ENCODE measurements at regions not wholly inside any gene's neighbourhood (a gene's known extent, or its start where the extent isn't known, plus 50 kb on each side); places are given as distances from the start of the nearest gene placed in this dataset.
"Not testable (repeated sequence)": the region's sequence is repeated elsewhere in the genome, so short reads cannot be mapped to it uniquely, and the experiment has no call there.

DNA sequence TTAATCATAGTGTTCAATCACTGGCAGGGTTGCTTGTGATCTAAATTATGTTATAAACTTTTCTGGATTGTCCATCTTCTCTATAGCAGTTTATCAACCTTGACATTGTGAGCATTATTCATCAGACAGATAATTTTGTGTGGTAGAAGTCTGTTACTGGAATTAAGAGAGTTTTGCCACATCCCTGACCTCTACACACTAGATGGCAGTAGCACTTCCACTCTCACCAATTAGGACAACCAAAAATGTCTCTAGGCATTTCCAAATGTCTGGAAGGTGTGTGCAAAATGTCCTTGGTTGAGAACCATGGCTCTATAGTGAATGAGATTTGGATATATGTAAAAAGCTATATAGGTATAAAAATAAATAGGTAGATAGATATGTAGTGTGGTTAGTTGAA is 324.1 kb upstream of the FAM47C start:
- DNase-seq, result no peak

- DNase-seq, result no peak
Observed at GRCh38 chrX:36721990-36722389, 286.2 kb upstream of the FAM47C start.

- no peak for DNase-seq
Observed at GRCh38 chrX:36753602-36754001, 254.6 kb upstream of the FAM47C start.

DNA sequence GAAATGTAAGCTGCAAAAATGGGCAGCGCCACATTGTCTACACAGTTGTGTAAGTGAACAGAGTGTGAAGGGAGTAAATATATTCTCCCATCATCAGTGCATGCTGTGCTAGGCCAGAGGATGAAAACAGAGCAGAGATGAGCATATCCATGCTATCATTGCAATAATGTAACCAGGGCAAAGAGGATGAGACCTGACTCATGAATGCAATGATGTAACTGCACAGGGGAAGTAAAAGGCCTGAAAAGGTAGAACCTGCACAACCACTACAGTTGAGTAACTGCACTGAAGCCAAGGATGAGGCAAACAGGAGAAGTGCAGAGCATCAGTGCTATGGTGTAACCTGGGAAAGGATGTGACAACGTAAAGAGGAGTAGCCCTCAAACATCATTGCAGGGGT is 220.4 kb upstream of the FAM47C start:
- no peak for DNase-seq

DNA sequence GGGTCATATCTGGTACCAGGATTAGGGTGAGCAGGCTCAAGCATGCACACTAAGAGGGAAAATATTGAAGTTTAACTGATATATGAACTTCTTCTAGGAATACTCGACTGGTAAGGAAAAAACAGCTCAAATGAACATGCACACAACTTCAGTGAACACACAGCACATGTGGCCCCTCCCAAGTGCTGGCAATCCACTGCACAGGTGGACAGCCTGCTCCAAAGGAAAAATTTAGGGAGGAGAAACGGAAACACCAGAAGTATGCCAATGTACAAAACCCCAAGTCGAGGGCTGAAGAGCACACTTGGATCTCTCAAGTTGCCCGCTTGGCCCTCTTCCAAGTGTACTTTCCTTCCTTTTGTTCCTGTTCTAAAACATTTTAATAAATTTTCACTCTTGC is 205.0 kb upstream of the FAM47C start:
- DNase-seq, result no peak

GRCh38 chrX:36804066-36804465 is 204.1 kb upstream of the FAM47C start:
- DNase-seq, result no peak

DNA sequence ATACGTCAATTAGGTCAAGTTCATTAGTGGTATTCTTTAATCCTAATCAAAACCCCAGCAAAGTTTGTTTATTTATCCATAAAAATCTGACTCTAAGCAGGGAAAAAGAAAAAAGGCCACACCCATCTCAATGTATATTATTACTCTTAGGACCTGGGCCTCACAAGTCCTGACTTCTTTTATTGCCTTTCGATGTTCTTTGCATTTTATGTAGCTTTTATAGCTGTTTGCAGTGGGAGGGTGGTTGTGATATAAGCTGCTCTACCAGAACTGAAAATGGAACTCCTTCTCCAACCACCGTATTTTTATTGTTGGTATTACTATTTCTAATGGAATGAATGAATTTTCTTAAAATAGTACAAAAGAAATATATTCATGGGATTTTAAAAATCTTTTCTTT is 163.3 kb upstream of the FAM47C start:
- DNase-seq, result no peak

GRCh38 chrX:36847496-36847895 is 160.7 kb upstream of the FAM47C start:
- no peak for DNase-seq

DNA sequence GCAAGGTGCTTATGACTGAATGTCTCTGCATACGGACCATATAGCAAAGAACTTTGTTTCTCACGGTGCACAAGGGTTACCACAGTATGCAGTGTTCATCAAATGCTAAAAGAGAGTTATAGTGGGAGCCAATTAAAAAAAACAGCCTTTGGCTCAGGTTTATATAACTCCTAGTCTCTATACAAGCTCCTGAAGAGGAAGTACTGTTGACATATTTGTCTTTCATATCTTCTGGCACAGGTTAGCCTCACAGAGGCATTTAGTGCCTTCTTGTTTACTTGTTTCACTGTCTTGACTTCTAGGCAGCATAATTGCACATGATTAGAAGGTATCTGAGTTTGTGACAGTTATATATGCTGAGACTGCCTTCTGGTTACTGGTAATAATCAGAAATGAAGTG is 158.8 kb upstream of the FAM47C start:
- DNase-seq, result no peak

GRCh38 chrX:36856849-36857248 is 151.3 kb upstream of the FAM47C start:
- DNase-seq, result no peak

- no peak for DNase-seq
Observed at GRCh38 chrX:36859231-36859630, 148.9 kb upstream of the FAM47C start.

- DNase-seq, result no peak
Observed at GRCh38 chrX:36861601-36862000, 146.6 kb upstream of the FAM47C start.

DNA sequence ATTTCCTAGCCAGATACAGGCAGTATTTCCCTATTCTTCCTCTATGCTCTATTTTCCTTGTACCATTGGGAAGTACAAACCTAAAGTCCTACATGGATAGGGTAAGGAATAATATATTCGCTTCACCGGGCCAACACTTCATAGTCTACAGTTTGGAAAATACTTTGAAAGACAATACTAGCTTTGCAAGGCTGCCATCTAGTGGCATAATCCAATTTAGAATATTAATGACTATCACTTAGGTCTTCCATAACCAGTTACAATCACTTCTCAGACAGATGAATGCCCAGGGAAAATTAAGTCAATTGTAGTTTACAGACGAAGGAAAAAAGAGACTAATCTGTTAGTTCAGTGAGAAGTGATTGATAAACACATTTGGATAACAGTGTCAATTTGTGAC is 141.0 kb upstream of the FAM47C start:
- DNase-seq, result peak; percentile 2

GRCh38 chrX:36868592-36868991 is 139.6 kb upstream of the FAM47C start:
- DNase-seq, result no peak

GRCh38 chrX:36869457-36869856 is 138.7 kb upstream of the FAM47C start:
- DNase-seq, result no peak

DNA sequence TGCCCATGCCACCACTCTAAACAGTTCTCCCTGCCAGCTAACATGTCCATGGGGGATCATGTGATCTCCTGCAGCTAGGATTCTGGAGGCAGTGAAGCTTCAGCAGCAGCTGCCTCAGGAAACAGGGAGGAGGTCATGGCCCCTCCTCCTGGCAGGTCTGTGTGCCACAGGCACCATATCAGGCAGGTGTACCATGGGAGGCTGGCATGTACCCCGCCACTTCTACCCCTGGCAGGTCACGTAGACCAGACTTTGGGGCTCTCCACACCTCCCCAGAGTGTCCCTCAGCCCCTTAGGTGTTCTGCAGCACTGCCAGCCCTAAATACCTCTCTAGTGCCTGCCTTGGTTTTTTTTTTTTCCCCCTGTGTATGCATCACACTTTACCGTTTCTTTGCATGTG is 110.5 kb upstream of the FAM47C start:
- DNase-seq, result no peak

DNA sequence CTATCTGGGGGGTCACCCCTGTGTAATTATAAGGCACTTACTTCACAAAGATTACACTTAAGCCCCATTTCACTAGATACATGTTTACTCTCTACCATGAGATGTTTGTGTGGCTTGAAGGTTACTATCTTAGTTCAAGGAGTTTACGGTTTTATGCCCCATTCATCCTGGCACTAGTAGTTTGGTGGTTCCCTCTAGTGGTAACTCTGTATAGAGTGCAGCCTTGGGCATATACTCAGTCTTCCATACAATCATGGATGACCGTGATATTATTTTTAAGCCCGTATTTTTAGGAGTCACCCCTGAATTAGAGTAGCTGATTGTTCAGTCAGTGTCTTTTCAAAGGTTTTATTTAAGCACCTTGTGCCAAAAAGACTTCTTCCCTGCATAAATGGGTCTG is 109.9 kb upstream of the FAM47C start:
- DNase-seq, result no peak

- not testable (repeated sequence) for DNase-seq
Observed at GRCh38 chrX:36904561-36904960, 103.6 kb upstream of the FAM47C start.

GRCh38 chrX:36908801-36909675 is 99.1 kb upstream of the FAM47C start:
- DNase-seq, result no peak

GRCh38 chrX:36909676-36910030 is 98.5 kb upstream of the FAM47C start:
- DNase-seq, result no peak

GRCh38 chrX:36913551-36913950 is 94.6 kb upstream of the FAM47C start:
- DNase-seq, result no peak

DNA sequence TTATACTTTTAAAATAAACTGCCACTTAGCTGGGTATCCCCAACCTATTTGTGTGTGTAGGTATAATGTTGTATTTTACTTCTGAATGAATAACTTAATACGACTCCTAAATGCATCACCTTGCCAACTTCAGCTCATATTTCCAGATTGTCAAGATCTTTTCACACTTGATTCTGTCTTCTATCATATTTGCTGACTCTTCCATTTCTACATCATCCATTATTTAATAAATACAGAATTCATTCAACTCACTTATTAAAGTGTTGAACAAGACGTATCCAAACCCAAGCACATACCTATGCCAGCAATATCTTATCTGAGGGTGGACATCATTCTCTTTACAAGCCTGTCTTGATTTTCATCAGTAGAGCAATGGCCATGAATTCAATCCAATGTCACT is 91.2 kb upstream of the FAM47C start:
- no peak for DNase-seq

DNA sequence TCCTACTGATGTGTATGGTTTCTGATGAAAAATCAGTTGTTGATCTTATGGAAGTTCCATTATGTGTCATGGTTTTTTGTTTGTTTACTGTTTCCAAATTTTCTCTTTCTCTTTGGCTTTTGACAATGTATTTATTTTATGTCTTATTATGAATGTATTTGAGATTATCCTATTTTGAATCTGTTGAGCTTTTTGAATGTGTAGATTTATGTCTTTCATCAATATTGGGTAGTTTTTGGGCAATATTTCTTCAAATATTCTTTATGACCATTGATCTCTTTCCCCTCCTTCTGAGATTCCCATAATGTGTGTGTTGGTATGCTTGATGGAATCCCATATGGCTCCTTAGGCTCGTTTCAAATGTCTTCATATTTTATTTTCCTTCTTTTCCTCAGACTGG is 80.5 kb upstream of the FAM47C start:
- DNase-seq, result no peak

GRCh38 chrX:36930491-36930890 is 77.7 kb upstream of the FAM47C start:
- no peak for DNase-seq

GRCh38 chrX:36947214-36947613 is 61.0 kb upstream of the FAM47C start:
- no peak for DNase-seq

All from NCI-H2029 (cell line).